T-helper 22 cell (primary cell): ENCODE measurements at regions not wholly inside any gene's neighbourhood (a gene's known extent, or its start where the extent isn't known, plus 50 kb on each side); places are given as distances from the start of the nearest gene placed in this dataset.
"Not testable (repeated sequence)": the region's sequence is repeated elsewhere in the genome, so short reads cannot be mapped to it uniquely, and the experiment has no call there.

Source experiments
- DNase-seq: peaks from one replicate; pipeline ENCODE4 v3.0.0-alpha.2; 2020; ENCODE audit warnings: low read depth

- DNase-seq, result no peak
Measured at GRCh38 chr4:189185810-189186432, 754.8 kb upstream of the FRG1 start.

- DNase-seq, result no peak
Measured at GRCh38 chr4:189187531-189188052, 753.1 kb upstream of the FRG1 start.

GRCh38 chr4:189198624-189199023 lies 742.0 kb upstream of the FRG1 start:
- DNase-seq, result no peak

GRCh38 chr4:189200353-189200752 lies 740.3 kb upstream of the FRG1 start:
- no peak for DNase-seq

GRCh38 chr4:189202182-189202868 lies 738.3 kb upstream of the FRG1 start:
- no peak for DNase-seq

GRCh38 chr4:189202869-189203271 lies 737.8 kb upstream of the FRG1 start:
- DNase-seq, result no peak

- DNase-seq, result no peak
Measured at GRCh38 chr4:189204616-189205015, 736.1 kb upstream of the FRG1 start.

GRCh38 chr4:189206953-189207352 lies 733.7 kb upstream of the FRG1 start:
- DNase-seq, result no peak

- DNase-seq, result no peak
Measured at GRCh38 chr4:189207872-189208271, 732.8 kb upstream of the FRG1 start.

- no peak for DNase-seq
Measured at GRCh38 chr4:189215574-189215973, 725.1 kb upstream of the FRG1 start.

GRCh38 chr4:189221691-189222090 lies 719.0 kb upstream of the FRG1 start:
- no peak for DNase-seq

- no peak for DNase-seq
Measured at GRCh38 chr4:189228726-189229125, 711.9 kb upstream of the FRG1 start.

GRCh38 chr4:189232274-189232673 lies 708.4 kb upstream of the FRG1 start:
- no peak for DNase-seq

GRCh38 chr4:189233754-189234153 lies 706.9 kb upstream of the FRG1 start:
- DNase-seq, result peak; percentile 5

- DNase-seq, result not testable (repeated sequence)
Measured at GRCh38 chr4:189234948-189235347, 705.7 kb upstream of the FRG1 start.

GRCh38 chr4:189235599-189235998 lies 705.1 kb upstream of the FRG1 start:
- DNase-seq, result no peak

- not testable (repeated sequence) for DNase-seq
Measured at GRCh38 chr4:189236321-189236720, 704.4 kb upstream of the FRG1 start.

- DNase-seq, result no peak
Measured at GRCh38 chr4:189237340-189237739, 703.3 kb upstream of the FRG1 start.

- DNase-seq, result no peak
Measured at GRCh38 chr4:189255636-189256035, 685.0 kb upstream of the FRG1 start.

GRCh38 chr4:189261475-189261874 lies 679.2 kb upstream of the FRG1 start:
- DNase-seq, result no peak

GRCh38 chr4:189265515-189265914 lies 675.2 kb upstream of the FRG1 start:
- no peak for DNase-seq

GRCh38 chr4:189267312-189267965 lies 673.2 kb upstream of the FRG1 start:
- no peak for DNase-seq

- DNase-seq, result no peak
Measured at GRCh38 chr4:189278597-189279165, 662.0 kb upstream of the FRG1 start.
